ENCODE measurements at regions not wholly inside any gene's neighbourhood (a gene's known extent, or its start where the extent isn't known, plus 50 kb on each side); places are given as distances from the start of the nearest gene placed in this dataset.

DNA sequence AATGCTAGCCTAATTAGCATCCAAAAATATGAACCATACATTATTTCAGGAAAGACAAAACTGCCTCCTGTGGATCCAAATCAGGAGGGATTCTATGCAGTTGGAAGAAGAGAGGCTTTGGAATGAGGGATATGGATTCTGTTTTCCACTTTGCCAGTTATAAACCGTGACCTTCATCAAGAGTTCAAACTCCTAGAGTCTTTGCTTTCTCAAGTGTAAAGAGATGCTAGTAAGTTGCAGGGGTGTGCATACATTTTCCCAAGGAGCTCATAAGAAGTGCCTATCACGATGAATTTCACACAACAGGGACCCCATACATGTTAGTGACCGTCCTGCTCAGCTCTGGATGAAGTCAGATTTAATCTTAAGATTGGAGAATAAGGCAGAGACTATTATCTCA lies 542.5 kb downstream of the SOX11 start:
- Histone ChIP-seq H3K4me3 (no peak overlapping the region), H3K27me3 (no peaks in the 10 kb centered on the region), H3K27ac (replicated peaks in 1 of 4) (no peak overlapping the region), H3K9me3 (no peaks in the 10 kb centered on the region), H3K4me1 (no peaks in the 10 kb centered on the region), H3K36me3 (no peaks in the 10 kb centered on the region)
- intact Hi-C loops (cut with DNase I): no loop called here
- no peak for TF ChIP-seq EP300 (IDR thresholded peaks at IDR 0.05)
- no peak for TF ChIP-seq POLR2A (IDR thresholded peaks at IDR 0.05; ENCODE audit: low read depth)
- TF ChIP-seq, protein P1, sequence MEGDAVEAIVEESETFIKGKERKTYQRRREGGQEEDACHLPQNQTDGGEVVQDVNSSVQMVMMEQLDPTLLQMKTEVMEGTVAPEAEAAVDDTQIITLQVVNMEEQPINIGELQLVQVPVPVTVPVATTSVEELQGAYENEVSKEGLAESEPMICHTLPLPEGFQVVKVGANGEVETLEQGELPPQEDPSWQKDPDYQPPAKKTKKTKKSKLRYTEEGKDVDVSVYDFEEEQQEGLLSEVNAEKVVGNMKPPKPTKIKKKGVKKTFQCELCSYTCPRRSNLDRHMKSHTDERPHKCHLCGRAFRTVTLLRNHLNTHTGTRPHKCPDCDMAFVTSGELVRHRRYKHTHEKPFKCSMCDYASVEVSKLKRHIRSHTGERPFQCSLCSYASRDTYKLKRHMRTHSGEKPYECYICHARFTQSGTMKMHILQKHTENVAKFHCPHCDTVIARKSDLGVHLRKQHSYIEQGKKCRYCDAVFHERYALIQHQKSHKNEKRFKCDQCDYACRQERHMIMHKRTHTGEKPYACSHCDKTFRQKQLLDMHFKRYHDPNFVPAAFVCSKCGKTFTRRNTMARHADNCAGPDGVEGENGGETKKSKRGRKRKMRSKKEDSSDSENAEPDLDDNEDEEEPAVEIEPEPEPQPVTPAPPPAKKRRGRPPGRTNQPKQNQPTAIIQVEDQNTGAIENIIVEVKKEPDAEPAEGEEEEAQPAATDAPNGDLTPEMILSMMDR (IDR thresholded peaks at IDR 0.05): no peak
- no peak for TF ChIP-seq POLR2AphosphoS5 (IDR thresholded peaks at IDR 0.05)
- 80% methylated on average over 3 of the region's 3 CpGs for WGBS
- DNase-seq (ENCODE audit: extremely low spot score): no peak

DNA sequence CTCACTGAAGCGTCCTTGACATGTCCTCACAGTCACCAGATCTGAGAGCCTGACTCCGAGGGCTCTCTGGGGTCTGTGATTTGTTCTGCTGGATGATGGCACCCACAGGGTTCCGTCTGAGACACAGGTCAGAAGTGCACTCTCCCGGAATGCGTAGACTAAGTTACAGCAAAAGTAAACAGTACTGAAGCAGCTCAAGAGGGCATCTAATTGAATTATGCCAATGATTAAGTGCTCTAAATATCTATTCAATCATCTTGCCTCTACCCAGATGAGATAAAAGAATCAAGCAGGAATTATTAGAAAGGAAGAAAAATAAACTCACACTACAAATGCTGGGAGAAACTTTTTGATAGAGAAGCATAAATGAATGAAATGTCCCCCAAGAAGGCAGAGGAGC lies 544.1 kb downstream of the SOX11 start:
- WGBS: 60% methylated on average over 5 of the region's 5 CpGs
- Histone ChIP-seq H3K36me3 (no peaks in the 10 kb centered on the region), H3K27me3 (peaks cover 0 to 6% (median 0%) of the 10 kb centered on the region in 4 donors), H3K4me3 (no peak overlapping the region), H3K27ac (replicated peaks in 1 of 4) (no peak overlapping the region), H3K4me1 (no peaks in the 10 kb centered on the region), H3K9me3 (no peaks in the 10 kb centered on the region)
- TF ChIP-seq, protein P1 (IDR thresholded peaks at IDR 0.05): no peak
- TF ChIP-seq POLR2AphosphoS5 (IDR thresholded peaks at IDR 0.05): no peak
- no peak for TF ChIP-seq POLR2A (IDR thresholded peaks at IDR 0.05; ENCODE audit: low read depth)
- no peak for TF ChIP-seq EP300 (IDR thresholded peaks at IDR 0.05)
- no peak for DNase-seq (ENCODE audit: extremely low spot score)
- intact Hi-C loops (cut with DNase I): no loop called here

DNA sequence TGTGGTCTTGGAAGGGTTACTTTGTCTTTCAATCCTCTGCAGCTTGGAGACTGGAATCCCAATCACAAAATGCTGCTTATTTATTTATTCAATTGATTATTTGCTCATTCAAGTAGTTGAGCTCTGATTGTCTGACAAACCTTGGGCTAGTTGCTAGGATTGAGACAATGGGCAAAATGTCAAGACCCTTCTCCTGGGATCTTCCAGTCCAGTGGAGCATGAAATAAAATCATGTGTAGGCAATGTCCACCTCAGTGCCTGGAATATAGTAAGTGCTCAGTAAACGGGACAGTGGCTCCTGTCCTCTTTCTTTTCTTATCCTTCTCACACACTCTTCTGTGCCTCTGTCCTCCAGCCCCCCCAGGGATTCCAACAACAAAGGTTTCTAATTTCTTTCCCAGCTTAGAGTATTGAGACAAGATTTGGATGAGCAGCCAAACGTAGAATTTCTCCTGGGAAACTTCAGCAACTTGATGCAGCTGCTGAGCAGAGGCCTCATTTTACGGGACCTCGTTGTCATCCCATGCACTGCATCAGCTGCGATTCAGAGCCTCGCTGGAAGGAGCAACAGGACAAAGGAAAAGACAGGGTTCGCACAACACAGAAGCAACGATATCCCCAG lies 545.0 kb downstream of the SOX11 start:
- Histone ChIP-seq H3K9me3 (no peaks in the 10 kb centered on the region), H3K27ac (replicated peaks in 1 of 4) (no peak overlapping the region), H3K27me3 (peaks cover 0 to 6% (median 0%) of the 10 kb centered on the region in 4 donors), H3K4me3 (no peak overlapping the region), H3K36me3 (no peaks in the 10 kb centered on the region), H3K4me1 (no peaks in the 10 kb centered on the region)
- no peak for TF ChIP-seq POLR2AphosphoS5 (IDR thresholded peaks at IDR 0.05)
- TF ChIP-seq POLR2A (IDR thresholded peaks at IDR 0.05; ENCODE audit: low read depth): no peak
- TF ChIP-seq, protein P1 (IDR thresholded peaks at IDR 0.05): no peak
- TF ChIP-seq EP300 (IDR thresholded peaks at IDR 0.05): no peak
- WGBS: 77% methylated on average over 8 of the region's 8 CpGs
- intact Hi-C loops (cut with DNase I): no loop called here
- DNase-seq (ENCODE audit: extremely low spot score): no peak

DNA sequence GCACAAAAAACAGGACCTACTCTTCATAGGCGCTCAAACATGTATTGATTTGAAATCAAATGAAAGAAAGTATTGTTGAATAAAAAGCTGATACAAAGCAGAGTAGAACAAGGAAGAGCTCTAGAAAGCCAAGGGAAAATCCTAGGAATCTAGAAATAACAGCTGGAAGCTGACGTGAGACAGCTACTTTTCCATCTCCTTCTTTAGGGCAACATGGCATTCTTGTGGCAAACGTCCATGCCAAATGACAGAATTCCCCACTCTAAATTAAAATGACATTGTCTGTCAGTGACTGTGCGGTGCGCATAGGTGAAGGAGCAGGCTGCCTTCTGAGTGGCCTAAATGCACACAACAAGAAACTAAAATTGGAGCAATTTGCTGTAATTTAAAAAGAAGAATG lies 557.4 kb downstream of the SOX11 start:
- no peaks in the 10 kb centered on the region for H3K36me3 ChIP-seq
- H3K9me3 ChIP-seq: no peaks in the 10 kb centered on the region
- TF ChIP-seq POLR2A (IDR thresholded peaks at IDR 0.05; ENCODE audit: low read depth) (no peak), POLR2AphosphoS5 (IDR thresholded peaks at IDR 0.05) (no peak), EP300 (IDR thresholded peaks at IDR 0.05) (no peak)
- TF ChIP-seq, protein P1 (IDR thresholded peaks at IDR 0.05): no peak
- H3K4me3 ChIP-seq: no peak overlapping the region
- H3K4me1 ChIP-seq: no peaks in the 10 kb centered on the region
- 81% methylated on average over 5 of the region's 5 CpGs for WGBS
- H3K27ac ChIP-seq (replicated peaks in 1 of 4): no peak overlapping the region
- intact Hi-C loops (cut with DNase I): no loop called here
- DNase-seq (ENCODE audit: extremely low spot score): no peak
- no peaks in the 10 kb centered on the region for H3K27me3 ChIP-seq

DNA sequence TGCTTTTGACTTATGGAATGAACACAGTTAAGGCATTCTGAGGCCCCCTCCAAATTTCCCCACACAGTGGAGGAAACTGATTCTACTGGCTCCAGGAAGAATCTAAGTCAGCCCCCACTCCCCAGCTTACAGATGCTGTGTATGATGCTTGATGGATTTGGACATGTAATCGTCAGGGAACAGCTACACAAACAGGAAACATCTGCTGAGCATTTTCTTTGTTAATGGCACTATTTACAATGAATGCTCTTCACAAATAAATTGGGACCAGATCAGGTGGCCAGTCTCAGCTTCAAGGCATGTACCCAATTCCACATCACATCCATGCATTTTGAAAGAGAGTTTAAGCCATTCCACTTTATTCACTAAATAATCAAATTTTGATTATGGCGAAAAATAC lies 562.3 kb downstream of the SOX11 start:
- intact Hi-C loops (cut with DNase I): no loop called here
- H3K4me1 ChIP-seq: no peaks in the 10 kb centered on the region
- H3K27ac ChIP-seq (replicated peaks in 1 of 4): no peak overlapping the region
- WGBS: 31% methylated on average over 2 of the region's 2 CpGs
- no peak for TF ChIP-seq EP300 (IDR thresholded peaks at IDR 0.05)
- no peak for TF ChIP-seq POLR2A (IDR thresholded peaks at IDR 0.05; ENCODE audit: low read depth)
- TF ChIP-seq, protein P1 (IDR thresholded peaks at IDR 0.05): no peak
- no peak for TF ChIP-seq POLR2AphosphoS5 (IDR thresholded peaks at IDR 0.05)
- DNase-seq (ENCODE audit: extremely low spot score): no peak
- no peaks in the 10 kb centered on the region for H3K36me3 ChIP-seq
- H3K4me3 ChIP-seq: no peak overlapping the region
- H3K27me3 ChIP-seq: no peaks in the 10 kb centered on the region
- H3K9me3 ChIP-seq: no peaks in the 10 kb centered on the region
